T-helper 2 cell (primary cell): ENCODE measurements at regions not wholly inside any gene's neighbourhood (a gene's known extent, or its start where the extent isn't known, plus 50 kb on each side); places are given as distances from the start of the nearest gene placed in this dataset.

Source experiments
- DNase-seq, 5 experiments: peaks; one replicate each; pipeline versions ENCODE4 v3.0.0 to v3.0.0-alpha.2; 2012 to 2022

GRCh38 chr6:105645156-105645555 lies 242.3 kb upstream of the PREP start:
- no peak for DNase-seq

- no peak for DNase-seq
These were observed 241.8 kb upstream of the PREP start for GRCh38 chr6:105644691-105645090.

GRCh38 chr6:105644073-105644489 lies 241.2 kb upstream of the PREP start:
- DNase-seq, result peak in 1 of 5 experiments; percentile 27

GRCh38 chr6:105642708-105643107 lies 239.8 kb upstream of the PREP start:
- no peak for DNase-seq

- DNase-seq, result peak in 1 of 5 experiments; percentile 28
These were observed 238.6 kb upstream of the PREP start for GRCh38 chr6:105641504-105641903.

- DNase-seq, result no peak
These were observed 236.2 kb upstream of the PREP start for GRCh38 chr6:105639124-105639523.

GRCh38 chr6:105633814-105634213 lies 230.9 kb upstream of the PREP start:
- no peak for DNase-seq

- peak in 1 of 5 experiments; percentile 38 for DNase-seq
These were observed 225.4 kb upstream of the PREP start for GRCh38 chr6:105628156-105628860.

- peak in 1 of 5 experiments; percentile 77 for DNase-seq
These were observed 223.6 kb upstream of the PREP start for GRCh38 chr6:105626295-105627158.

GRCh38 chr6:105624021-105624420 lies 221.1 kb upstream of the PREP start:
- no peak for DNase-seq

GRCh38 chr6:105622226-105622625 lies 219.3 kb upstream of the PREP start:
- DNase-seq, result no peak

- no peak for DNase-seq
These were observed 218.8 kb upstream of the PREP start for GRCh38 chr6:105621564-105622175.

GRCh38 chr6:105620878-105621277 lies 218.0 kb upstream of the PREP start:
- peak in 1 of 5 experiments; percentile 77 for DNase-seq

- DNase-seq, result no peak
These were observed 217.3 kb upstream of the PREP start for GRCh38 chr6:105619971-105620741.

- no peak for DNase-seq
These were observed 215.4 kb upstream of the PREP start for GRCh38 chr6:105618247-105618646.

- DNase-seq, result no peak
These were observed 213.6 kb upstream of the PREP start for GRCh38 chr6:105616521-105616920.

GRCh38 chr6:105611606-105612005 lies 208.7 kb upstream of the PREP start:
- no peak for DNase-seq

GRCh38 chr6:105609375-105609991 lies 206.6 kb upstream of the PREP start:
- DNase-seq, result no peak

- DNase-seq, result no peak
These were observed 206.0 kb upstream of the PREP start for GRCh38 chr6:105608711-105609374.

GRCh38 chr6:105607636-105608621 lies 205.0 kb upstream of the PREP start:
- no peak for DNase-seq
